Fibroblast of lung (primary cell): ENCODE measurements at regions not wholly inside any gene's neighbourhood (a gene's known extent, or its start where the extent isn't known, plus 50 kb on each side); places are given as distances from the start of the nearest gene placed in this dataset.

Source experiments
- EZH2 ChIP-seq: IDR thresholded peaks from 2 replicates; pipeline ENCODE4 v1.5.1; 2012; ENCODE audit warnings: low read length, control low read depth, mild to moderate bottlenecking; ENCODE audit errors: missing control alignments
- TF ChIP-seq, protein P1 (sequence below), 2 donors: IDR thresholded peaks in 1 of 2; conservative IDR thresholded peaks in 1 of 2; 1 replicate in 1 of 2; 2 replicates in 1 of 2; pipeline ENCODE4 v1.5.1; 2011 to 2012; ENCODE audit warnings: low read length in 2 of 2, control low read depth in 1 of 2, inconsistent platforms in 1 of 2, low read depth in 1 of 2, mild to moderate bottlenecking in 1 of 2

DNA sequence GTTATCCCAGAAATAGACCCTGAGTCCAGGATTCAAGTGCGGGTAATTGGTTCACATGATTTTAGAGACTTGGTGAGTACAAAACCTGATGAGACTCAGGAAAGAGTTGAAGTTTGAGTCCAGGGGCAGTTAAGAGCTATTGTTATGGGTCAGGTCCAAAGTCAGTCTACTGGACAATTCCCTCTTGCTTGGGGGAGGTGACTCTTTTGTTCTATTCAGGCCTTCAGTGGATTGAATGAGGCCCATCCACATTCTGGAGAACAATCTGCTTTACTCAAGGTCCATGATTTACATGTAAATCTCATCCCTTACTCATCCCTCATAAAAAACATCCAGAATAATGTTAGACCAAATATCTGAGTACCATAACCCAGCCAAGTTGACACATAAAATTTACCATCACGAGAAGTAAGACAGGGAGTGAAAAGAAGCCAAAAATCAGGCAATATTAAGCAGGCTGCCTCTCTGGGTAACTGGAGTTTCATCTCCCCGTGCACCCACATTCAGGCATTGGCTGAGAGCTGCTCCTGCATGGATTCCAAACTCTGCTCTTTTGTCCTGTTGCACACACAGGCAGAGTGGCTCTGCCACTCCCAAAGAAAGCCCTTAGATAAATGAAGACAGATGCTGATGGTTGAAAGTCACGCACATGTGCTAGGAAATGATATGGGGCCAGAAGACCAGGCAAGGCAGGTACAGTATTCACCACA is 156.0 kb upstream of the SALL1 start:
- TF ChIP-seq, protein P1, sequence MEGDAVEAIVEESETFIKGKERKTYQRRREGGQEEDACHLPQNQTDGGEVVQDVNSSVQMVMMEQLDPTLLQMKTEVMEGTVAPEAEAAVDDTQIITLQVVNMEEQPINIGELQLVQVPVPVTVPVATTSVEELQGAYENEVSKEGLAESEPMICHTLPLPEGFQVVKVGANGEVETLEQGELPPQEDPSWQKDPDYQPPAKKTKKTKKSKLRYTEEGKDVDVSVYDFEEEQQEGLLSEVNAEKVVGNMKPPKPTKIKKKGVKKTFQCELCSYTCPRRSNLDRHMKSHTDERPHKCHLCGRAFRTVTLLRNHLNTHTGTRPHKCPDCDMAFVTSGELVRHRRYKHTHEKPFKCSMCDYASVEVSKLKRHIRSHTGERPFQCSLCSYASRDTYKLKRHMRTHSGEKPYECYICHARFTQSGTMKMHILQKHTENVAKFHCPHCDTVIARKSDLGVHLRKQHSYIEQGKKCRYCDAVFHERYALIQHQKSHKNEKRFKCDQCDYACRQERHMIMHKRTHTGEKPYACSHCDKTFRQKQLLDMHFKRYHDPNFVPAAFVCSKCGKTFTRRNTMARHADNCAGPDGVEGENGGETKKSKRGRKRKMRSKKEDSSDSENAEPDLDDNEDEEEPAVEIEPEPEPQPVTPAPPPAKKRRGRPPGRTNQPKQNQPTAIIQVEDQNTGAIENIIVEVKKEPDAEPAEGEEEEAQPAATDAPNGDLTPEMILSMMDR (conservative IDR thresholded peaks at IDR 0.05 in 1 of 2, IDR thresholded peaks at IDR 0.05 in 1 of 2; ENCODE audit: low read depth in 1 of 2, low read length in 2 of 2), result no peak
- no peak for TF ChIP-seq EZH2
